ENCODE measurements at regions not wholly inside any gene's neighbourhood (a gene's known extent, or its start where the extent isn't known, plus 50 kb on each side); places are given as distances from the start of the nearest gene placed in this dataset.

- TF ChIP-seq POLR2A (IDR thresholded peaks at IDR 0.05): no peak
- TF ChIP-seq POLR2AphosphoS5 (IDR thresholded peaks at IDR 0.05): no peak
- TF ChIP-seq EP300 (IDR thresholded peaks at IDR 0.05): no peak
- no peak for TF ChIP-seq CTCF (IDR thresholded peaks at IDR 0.05)
- H3K36me3 ChIP-seq: no peaks in the 10 kb centered on the region
- no peak overlapping the region for H3K27ac ChIP-seq
- DNase-seq: no peak
- intact Hi-C loops (cut with DNase I; ENCODE audit: low total_unique reads): no loop called here
- H3K27me3 ChIP-seq: no peaks in the 10 kb centered on the region
- peaks cover 0 to 22% (median 11%) of the 10 kb centered on the region in 4 donors for H3K9me3 ChIP-seq
- H3K4me1 ChIP-seq: no peaks in the 10 kb centered on the region
- no peak overlapping the region for H3K4me3 ChIP-seq
- WGBS, 5 donors: 66 to 81% (median 76%) methylated on average over 3 of the region's 3 CpGs
Observed at GRCh38 chr3:165507576-165507975, 311.4 kb upstream of the SLITRK3 start.

GRCh38 chr3:165507060-165507459, 310.9 kb upstream of the SLITRK3 start:
- H3K9me3 ChIP-seq: peaks cover 0 to 22% (median 11%) of the 10 kb centered on the region in 4 donors
- H3K27ac ChIP-seq: no peak overlapping the region
- H3K36me3 ChIP-seq: no peaks in the 10 kb centered on the region
- H3K27me3 ChIP-seq: no peaks in the 10 kb centered on the region
- no peak for TF ChIP-seq POLR2AphosphoS5 (IDR thresholded peaks at IDR 0.05)
- no peak for TF ChIP-seq POLR2A (IDR thresholded peaks at IDR 0.05)
- TF ChIP-seq EP300 (IDR thresholded peaks at IDR 0.05): no peak
- TF ChIP-seq CTCF (IDR thresholded peaks at IDR 0.05): no peak
- no peaks in the 10 kb centered on the region for H3K4me1 ChIP-seq
- DNase-seq: no peak
- 84 to 95% (median 92%) methylated on average over 1 of the region's 1 CpG for WGBS, 5 donors
- intact Hi-C loops (cut with DNase I; ENCODE audit: low total_unique reads): no loop called here
- no peak overlapping the region for H3K4me3 ChIP-seq

- no peak overlapping the region for H3K4me3 ChIP-seq
- no peaks in the 10 kb centered on the region for H3K4me1 ChIP-seq
- H3K36me3 ChIP-seq: no peaks in the 10 kb centered on the region
- H3K27me3 ChIP-seq: no peaks in the 10 kb centered on the region
- H3K9me3 ChIP-seq: peaks cover 0 to 22% (median 11%) of the 10 kb centered on the region in 4 donors
- no peak overlapping the region for H3K27ac ChIP-seq
- intact Hi-C loops (cut with DNase I; ENCODE audit: low total_unique reads): no loop called here
- TF ChIP-seq POLR2AphosphoS5 (IDR thresholded peaks at IDR 0.05): no peak
- no peak for TF ChIP-seq CTCF (IDR thresholded peaks at IDR 0.05)
- TF ChIP-seq EP300 (IDR thresholded peaks at IDR 0.05): no peak
- no peak for TF ChIP-seq POLR2A (IDR thresholded peaks at IDR 0.05)
- no peak for DNase-seq
Observed at GRCh38 chr3:165505657-165506056, 309.5 kb upstream of the SLITRK3 start.

- Histone ChIP-seq H3K27ac (no peak overlapping the region), H3K36me3 (no peaks in the 10 kb centered on the region), H3K4me1 (no peaks in the 10 kb centered on the region), H3K4me3 (no peak overlapping the region), H3K27me3 (no peaks in the 10 kb centered on the region), H3K9me3 (peaks cover 0 to 22% (median 11%) of the 10 kb centered on the region in 4 donors)
- intact Hi-C loops (cut with DNase I; ENCODE audit: low total_unique reads): no loop called here
- no peak for TF ChIP-seq EP300 (IDR thresholded peaks at IDR 0.05)
- TF ChIP-seq CTCF (IDR thresholded peaks at IDR 0.05): no peak
- TF ChIP-seq POLR2AphosphoS5 (IDR thresholded peaks at IDR 0.05): no peak
- TF ChIP-seq POLR2A (IDR thresholded peaks at IDR 0.05): no peak
- WGBS, 5 donors: 75 to 100% (median 87%) methylated on average over 1 of the region's 1 CpG
- no peak for DNase-seq
Observed at GRCh38 chr3:165504554-165504953, 308.4 kb upstream of the SLITRK3 start.

Measured in stomach (tissue), 8 donors.